ENCODE measurements at regions not wholly inside any gene's neighbourhood (a gene's known extent, or its start where the extent isn't known, plus 50 kb on each side); places are given as distances from the start of the nearest gene placed in this dataset.

GRCh38 chr4:179110816-179111215, 1668.6 kb upstream of the AGA start (continued):
- TF ChIP-seq PKNOX1 (IDR thresholded peaks at IDR 0.05) (no peak), YY1 (IDR thresholded peaks at IDR 0.05; ENCODE audit: low read depth, low read length) (no peak), MYB (IDR thresholded peaks at IDR 0.05; ENCODE audit: borderline replicate concordance, low read depth, low read length) (no peak)

- in situ Hi-C loops (cut with MboI) (no loop called here), intact Hi-C loops (cut with micrococcal nuclease; ENCODE audit: unreplicated experiment) (no loop called here)
- ChIA-PET RAD21 (ENCODE audit: unreplicated experiment) (interaction anchor here (0.9 to 1.0 kb wide), 2 partner anchors 9 to 16 kb away, joined by 3 read pairs; no protein-coding TSS in a partner anchor), POLR2A (no interaction called here), SMC1A (ENCODE audit: uncharacterized antibody, unreplicated experiment) (interaction anchor here (0.8 to 2.4 kb wide), 6 partner anchors 9 to 77 kb away, joined by 3 to 12 read pairs (median 4); no protein-coding TSS in a partner anchor), CTCF (interaction anchor here (1.2 to 1.6 kb wide), 2 partner anchors 9 to 12 kb away, joined by 4 to 5 read pairs; no protein-coding TSS in a partner anchor)
- FAIRE-seq (no peak), DNase-seq (ENCODE audit: low read depth, low spot score) (no peak), ATAC-seq (no peak)
- no TSS peak for BruUV-seq (replicated peaks)
- WGBS (ENCODE audit: insufficient coverage, insufficient replicate concordance, low lambda C conversion rate, missing lambda C conversion rate) = 3% methylated on average over 5 of the region's 5 CpGs
- Histone ChIP-seq H4K20me1 (ENCODE audit: control insufficient read depth, insufficient read depth) (no peaks in the 10 kb centered on the region), H3K27me3 (replicated peaks in 1 of 2; ENCODE audit: control insufficient read depth in 2 of 2, insufficient read depth in 2 of 2, low read length in 1 of 2) (no peaks in the 10 kb centered on the region), H3K36me3 (ENCODE audit: control insufficient read depth in 2 of 2, insufficient read depth in 2 of 2, low read length in 1 of 2) (no peaks in the 10 kb centered on the region), H2AFZ (ENCODE audit: control insufficient read depth, low read depth, low read length) (no peak overlapping the region), H3K9me3 (replicated peaks; ENCODE audit: control insufficient read depth, insufficient read depth, low read length) (no peaks in the 10 kb centered on the region), H3K4me1 (ENCODE audit: control insufficient read depth, insufficient read depth, low read length) (no peaks in the 10 kb centered on the region), H3K4me2 (ENCODE audit: control insufficient read depth, insufficient read depth) (no peak overlapping the region), H3K4me3 (no peak overlapping the region), H3K9ac (ENCODE audit: control insufficient read depth, insufficient read depth, low read length) (no peak overlapping the region), H3K79me2 (ENCODE audit: control insufficient read depth, insufficient read depth, low read length) (no peaks in the 10 kb centered on the region), H3K27ac (ENCODE audit: control insufficient read depth, insufficient read depth) (no peak overlapping the region)
- no peak for TF ChIP-seq TAF1 (IDR thresholded peaks at IDR 0.05; ENCODE audit: borderline replicate concordance, low read depth, low read length)
- TF ChIP-seq SUZ12 (IDR thresholded peaks at IDR 0.05; ENCODE audit: unreplicated experiment) = no peak
- no peak for TF ChIP-seq NR2F1 (conservative IDR thresholded peaks at IDR 0.05)
- no peak for TF ChIP-seq USF1 (IDR thresholded peaks at IDR 0.05; ENCODE audit: borderline replicate concordance, extremely low read length, insufficient read depth, low read depth, low read length)
- no peak for TF ChIP-seq MXI1 (IDR thresholded peaks at IDR 0.05; ENCODE audit: low read depth, low read length)
- no peak for TF ChIP-seq RAD21 (IDR thresholded peaks at IDR 0.05; ENCODE audit: insufficient read depth, low read depth, low read length)
- no peak for TF ChIP-seq CHD1 (IDR thresholded peaks at IDR 0.05; ENCODE audit: low read depth, low read length)
- no peak for TF ChIP-seq MTA3 (IDR thresholded peaks at IDR 0.05; ENCODE audit: borderline replicate concordance, low read length)
These were observed 1670.4 kb upstream of the AGA start for GRCh38 chr4:179112441-179113170.

Measured in GM12878 (cell line).